DND-41 (cell line): ENCODE measurements at regions not wholly inside any gene's neighbourhood (a gene's known extent, or its start where the extent isn't known, plus 50 kb on each side); places are given as distances from the start of the nearest gene placed in this dataset.

Experiments
- CTCF ChIP-seq: IDR thresholded peaks from 2 replicates; pipeline ENCODE4 v1.5.1; 2012; ENCODE audit warnings: borderline replicate concordance, low read length, moderate library complexity, mild to moderate bottlenecking; ENCODE audit not compliant: poor library complexity, severe bottlenecking; ENCODE audit errors: extremely low read depth
- EZH2 ChIP-seq: IDR thresholded peaks from 3 replicates; pipeline ENCODE4 v1.6.1; 2012; ENCODE audit warnings: borderline replicate concordance, low read depth, mild to moderate bottlenecking, moderate library complexity, low read length, inconsistent platforms; ENCODE audit not compliant: severe bottlenecking

- TF ChIP-seq CTCF, result no peak
- TF ChIP-seq EZH2, result no peak
Measured at GRCh38 chr1:229028987-229029878, 241.7 kb upstream of the RAB4A start.
